ENCODE measurements at regions not wholly inside any gene's neighbourhood (a gene's known extent, or its start where the extent isn't known, plus 50 kb on each side); places are given as distances from the start of the nearest gene placed in this dataset.

GRCh38 chr16:52379551-52379950 is 167.4 kb downstream of the TOX3 start:
- H3K27ac ChIP-seq = no peak overlapping the region
- H3K36me3 ChIP-seq = no peaks in the 10 kb centered on the region
- H3K4me1 ChIP-seq = no peaks in the 10 kb centered on the region
- H3K9me3 ChIP-seq = peaks cover 0 to 7% (median 0%) of the 10 kb centered on the region in 8 donors
- DNase-seq = no peak
- WGBS, 5 donors = 50 to 93% (median 84%) methylated on average over 1 of the region's 1 CpG
- no peak for TF ChIP-seq POLR2AphosphoS5 (IDR thresholded peaks at IDR 0.05)
- TF ChIP-seq POLR2A (IDR thresholded peaks at IDR 0.05) = no peak
- TF ChIP-seq CTCF (IDR thresholded peaks at IDR 0.05 in 8 of 11, conservative IDR thresholded peaks at IDR 0.05 in 3 of 11) = no peak
- no peak overlapping the region for H3K4me3 ChIP-seq
- no peaks in the 10 kb centered on the region for H3K27me3 ChIP-seq (replicated peaks in 1 of 7)
- intact Hi-C loops (cut with DNase I; ENCODE audit: low total_unique reads) = no loop called here

GRCh38 chr16:52376676-52377280 is 170.2 kb downstream of the TOX3 start:
- peaks cover 0 to 29% (median 0%) of the 10 kb centered on the region in 8 donors for H3K9me3 ChIP-seq
- H3K36me3 ChIP-seq = no peaks in the 10 kb centered on the region
- H3K27me3 ChIP-seq (replicated peaks in 1 of 7) = no peaks in the 10 kb centered on the region
- no peak overlapping the region for H3K27ac ChIP-seq
- no peak overlapping the region for H3K4me3 ChIP-seq
- H3K4me1 ChIP-seq = no peaks in the 10 kb centered on the region
- TF ChIP-seq POLR2AphosphoS5 (IDR thresholded peaks at IDR 0.05) = no peak
- no peak for TF ChIP-seq CTCF (IDR thresholded peaks at IDR 0.05 in 8 of 11, conservative IDR thresholded peaks at IDR 0.05 in 3 of 11)
- TF ChIP-seq POLR2A (IDR thresholded peaks at IDR 0.05) = no peak
- DNase-seq = no peak
- intact Hi-C loops (cut with DNase I; ENCODE audit: low total_unique reads) = no loop called here
- WGBS, 5 donors = 71 to 81% (median 77%) methylated on average over 9 of the region's 9 CpGs

- TF ChIP-seq POLR2AphosphoS5 (IDR thresholded peaks at IDR 0.05) (no peak), CTCF (IDR thresholded peaks at IDR 0.05 in 8 of 11, conservative IDR thresholded peaks at IDR 0.05 in 3 of 11) (no peak), POLR2A (IDR thresholded peaks at IDR 0.05) (no peak)
- Histone ChIP-seq H3K36me3 (no peaks in the 10 kb centered on the region), H3K27ac (no peak overlapping the region), H3K27me3 (replicated peaks in 1 of 7) (no peaks in the 10 kb centered on the region), H3K9me3 (peaks cover 0 to 25% (median 0%) of the 10 kb centered on the region in 8 donors), H3K4me3 (no peak overlapping the region), H3K4me1 (no peaks in the 10 kb centered on the region)
- DNase-seq = no peak
- intact Hi-C loops (cut with DNase I; ENCODE audit: low total_unique reads) = no loop called here
Measured at GRCh38 chr16:52372313-52372712, 174.6 kb downstream of the TOX3 start.

- Histone ChIP-seq H3K9me3 (peaks cover 0 to 26% (median 0%) of the 10 kb centered on the region in 8 donors), H3K27ac (no peak overlapping the region), H3K36me3 (no peaks in the 10 kb centered on the region), H3K27me3 (replicated peaks in 1 of 7) (no peaks in the 10 kb centered on the region), H3K4me1 (no peaks in the 10 kb centered on the region), H3K4me3 (no peak overlapping the region)
- WGBS, 5 donors = 55 to 75% (median 59%) methylated on average over 4 of the region's 4 CpGs
- no peak for TF ChIP-seq CTCF (IDR thresholded peaks at IDR 0.05 in 8 of 11, conservative IDR thresholded peaks at IDR 0.05 in 3 of 11)
- TF ChIP-seq POLR2A (IDR thresholded peaks at IDR 0.05) = no peak
- TF ChIP-seq POLR2AphosphoS5 (IDR thresholded peaks at IDR 0.05) = no peak
- DNase-seq = no peak
- intact Hi-C loops (cut with DNase I; ENCODE audit: low total_unique reads) = no loop called here
Measured at GRCh38 chr16:52368859-52369258, 178.1 kb downstream of the TOX3 start.
